Caco-2 (cell line): ENCODE measurements at regions not wholly inside any gene's neighbourhood (a gene's known extent, or its start where the extent isn't known, plus 50 kb on each side); places are given as distances from the start of the nearest gene placed in this dataset.

Experiments
- BruUV-seq: library from RNA; stranded (reverse); fragments of 400-500 nt; replicated peaks from 2 replicates; lab custom pipeline; 2021; lab: Mats Ljungman, UMichigan
- CTCF ChIA-PET: fragments of 300-600 bp; sonication (Branson Sonifier 250); formaldehyde crosslinking; loops from one replicate; lab custom pipeline; 2022; ENCODE audit warnings: antibody characterized with exemption; lab: Charles Lee
- POLR2A ChIA-PET: fragments of 300-600 bp; sonication (Branson Sonifier 250); formaldehyde crosslinking; loops from one replicate; lab custom pipeline; 2022; ENCODE audit warnings: antibody characterized with exemption; lab: Charles Lee
- DNase-seq, 2 experiments: peaks; one replicate each; pipeline versions ENCODE4 v3.0.0 to v3.0.0-alpha.2; 2020 to 2022
- H3K27me3 ChIP-seq: replicated peaks from 2 replicates; pipeline ENCODE4 v1.6.0; 2011; ENCODE audit warnings: low read length; ENCODE audit not compliant: control insufficient read depth, insufficient read depth
- H3K36me3 ChIP-seq: 2 replicates; pipeline ENCODE4 v1.5.1; 2011; ENCODE audit warnings: low read length; ENCODE audit not compliant: control insufficient read depth, insufficient read depth
- H3K4me1 ChIP-seq: fragments of 250-450 bp; sonication (Bioruptor Pico); 2 replicates; pipeline ENCODE4 v1.5.1; 2020; ENCODE audit warnings: mild to moderate bottlenecking
- H3K4me3 ChIP-seq: 2 replicates; pipeline ENCODE4 v1.5.1; 2011; ENCODE audit warnings: low read depth, mild to moderate bottlenecking, control low read depth, low read length
- H3K9me3 ChIP-seq: fragments of 250-450 bp; sonication (Bioruptor Pico); 2 replicates; pipeline ENCODE4 v1.5.1; 2020; ENCODE audit warnings: mild to moderate bottlenecking, moderate library complexity
- H3K27ac Mint-ChIP-seq: one replicate; pipeline ENCODE4 v1.8.0; 2022; ENCODE audit warnings: mixed read lengths; ENCODE audit not compliant: unreplicated experiment
- H3K27me3 Mint-ChIP-seq: one replicate; pipeline ENCODE4 v1.8.0; 2022; ENCODE audit warnings: mixed read lengths; ENCODE audit not compliant: insufficient read depth, unreplicated experiment
- H3K36me3 Mint-ChIP-seq: one replicate; pipeline ENCODE4 v1.8.0; 2022; ENCODE audit warnings: mild to moderate bottlenecking, mixed read lengths; ENCODE audit not compliant: insufficient read depth, unreplicated experiment
- H3K4me1 Mint-ChIP-seq: one replicate; pipeline ENCODE4 v1.8.0; 2022; ENCODE audit warnings: low read depth, mixed read lengths; ENCODE audit not compliant: unreplicated experiment
- H3K4me3 Mint-ChIP-seq: one replicate; pipeline ENCODE4 v1.8.0; 2022; ENCODE audit warnings: mild to moderate bottlenecking, moderate library complexity, mixed read lengths; ENCODE audit not compliant: unreplicated experiment
- H3K9me3 Mint-ChIP-seq: one replicate; pipeline ENCODE4 v1.8.0; 2022; ENCODE audit warnings: mixed read lengths; ENCODE audit not compliant: unreplicated experiment
- CTCF ChIP-seq, 2 experiments: fragments of 200-600 bp in 1 of 2; IDR thresholded peaks; 1 replicate in 1 of 2; 2 replicates in 1 of 2; pipeline versions ENCODE4 v1.5.1 to v1.8.0; 2011 to 2022; ENCODE audit warnings: antibody characterized with exemption in 1 of 2, control low read depth in 1 of 2, inconsistent platforms in 1 of 2, low read depth in 1 of 2, low read length in 1 of 2, mild to moderate bottlenecking in 1 of 2, moderate library complexity in 1 of 2; ENCODE audit not compliant: insufficient read depth in 1 of 2, severe bottlenecking in 1 of 2, unreplicated experiment in 1 of 2
- intact Hi-C: fragments of 100-400 bp; cut with micrococcal nuclease; formaldehyde crosslinking; loops from one replicate; pipeline ENCODE4 v1.10.0; 2022; ENCODE audit not compliant: unreplicated experiment

- Mint-ChIP-seq H3K4me1 (peaks cover 18% of the 10 kb centered on the region), H3K36me3 (no peaks in the 10 kb centered on the region), H3K27ac (no peak overlapping the region), H3K27me3 (no peaks in the 10 kb centered on the region), H3K4me3 (no peak overlapping the region), H3K9me3 (peaks cover 8% of the 10 kb centered on the region)
- H3K27me3 ChIP-seq = no peaks in the 10 kb centered on the region
- H3K4me1 ChIP-seq = peaks cover 5% of the 10 kb centered on the region; the same call in 1 of the 2 replicates
- BruUV-seq = no TSS peak
- no peaks in the 10 kb centered on the region for H3K36me3 ChIP-seq
- no peak for TF ChIP-seq CTCF (IDR thresholded peaks at IDR 0.05; ENCODE audit: insufficient read depth in 1 of 2, low read depth in 1 of 2, low read length in 1 of 2, severe bottlenecking in 1 of 2, unreplicated experiment in 1 of 2)
- intact Hi-C loops = no loop called here
- CTCF ChIA-PET = no interaction called here
- no peak for DNase-seq
- H3K9me3 ChIP-seq = peaks cover 12% of the 10 kb centered on the region; the same call in 1 of the 2 replicates
- POLR2A ChIA-PET = no interaction called here
- H3K4me3 ChIP-seq = no peak overlapping the region
These were observed 115.0 kb upstream of the USP25 start for GRCh38 chr21:15614766-15615165.

- H3K4me3 ChIP-seq = no peak overlapping the region
- Mint-ChIP-seq H3K27ac (no peak overlapping the region), H3K9me3 (no peaks in the 10 kb centered on the region), H3K27me3 (no peaks in the 10 kb centered on the region), H3K4me3 (no peak overlapping the region), H3K4me1 (peaks cover 18% of the 10 kb centered on the region), H3K36me3 (no peaks in the 10 kb centered on the region)
- ChIA-PET POLR2A (no interaction called here), CTCF (no interaction called here)
- no TSS peak for BruUV-seq
- H3K9me3 ChIP-seq = no peaks in the 10 kb centered on the region
- H3K27me3 ChIP-seq = no peaks in the 10 kb centered on the region
- intact Hi-C loops = no loop called here
- TF ChIP-seq CTCF (IDR thresholded peaks at IDR 0.05; ENCODE audit: insufficient read depth in 1 of 2, low read depth in 1 of 2, low read length in 1 of 2, severe bottlenecking in 1 of 2, unreplicated experiment in 1 of 2) = no peak
- peaks cover 5% of the 10 kb centered on the region; the same call in 1 of the 2 replicates for H3K4me1 ChIP-seq
- no peak for DNase-seq
- H3K36me3 ChIP-seq = no peaks in the 10 kb centered on the region
These were observed 112.8 kb upstream of the USP25 start for GRCh38 chr21:15616864-15617574.

- H3K4me3 Mint-ChIP-seq = no peak overlapping the region
- BruUV-seq = no TSS peak
- peak in 1 of 2 experiments; percentile 38 for DNase-seq
- ChIA-PET POLR2A (no interaction called here), CTCF (no interaction called here)
- intact Hi-C loops = no loop called here
- Histone ChIP-seq H3K4me3 (no peak overlapping the region), H3K4me1 (peaks cover 5% of the 10 kb centered on the region; the same call in 1 of the 2 replicates), H3K9me3 (no peaks in the 10 kb centered on the region), H3K36me3 (no peaks in the 10 kb centered on the region), H3K27me3 (no peaks in the 10 kb centered on the region)
- H3K9me3 Mint-ChIP-seq = no peaks in the 10 kb centered on the region
- H3K27ac Mint-ChIP-seq = peak overlapping the region; percentile 39
- H3K4me1 Mint-ChIP-seq = peaks cover 18% of the 10 kb centered on the region
- no peaks in the 10 kb centered on the region for H3K36me3 Mint-ChIP-seq
- TF ChIP-seq CTCF (IDR thresholded peaks at IDR 0.05; ENCODE audit: insufficient read depth in 1 of 2, low read depth in 1 of 2, low read length in 1 of 2, severe bottlenecking in 1 of 2, unreplicated experiment in 1 of 2) = no peak
- H3K27me3 Mint-ChIP-seq = no peaks in the 10 kb centered on the region
These were observed 111.8 kb upstream of the USP25 start for GRCh38 chr21:15617964-15618363.
